ENCODE measurements at regions not wholly inside any gene's neighbourhood (a gene's known extent, or its start where the extent isn't known, plus 50 kb on each side); places are given as distances from the start of the nearest gene placed in this dataset.
"Not testable (repeated sequence)": the region's sequence is repeated elsewhere in the genome, so short reads cannot be mapped to it uniquely, and the experiment has no call there.

DNA sequence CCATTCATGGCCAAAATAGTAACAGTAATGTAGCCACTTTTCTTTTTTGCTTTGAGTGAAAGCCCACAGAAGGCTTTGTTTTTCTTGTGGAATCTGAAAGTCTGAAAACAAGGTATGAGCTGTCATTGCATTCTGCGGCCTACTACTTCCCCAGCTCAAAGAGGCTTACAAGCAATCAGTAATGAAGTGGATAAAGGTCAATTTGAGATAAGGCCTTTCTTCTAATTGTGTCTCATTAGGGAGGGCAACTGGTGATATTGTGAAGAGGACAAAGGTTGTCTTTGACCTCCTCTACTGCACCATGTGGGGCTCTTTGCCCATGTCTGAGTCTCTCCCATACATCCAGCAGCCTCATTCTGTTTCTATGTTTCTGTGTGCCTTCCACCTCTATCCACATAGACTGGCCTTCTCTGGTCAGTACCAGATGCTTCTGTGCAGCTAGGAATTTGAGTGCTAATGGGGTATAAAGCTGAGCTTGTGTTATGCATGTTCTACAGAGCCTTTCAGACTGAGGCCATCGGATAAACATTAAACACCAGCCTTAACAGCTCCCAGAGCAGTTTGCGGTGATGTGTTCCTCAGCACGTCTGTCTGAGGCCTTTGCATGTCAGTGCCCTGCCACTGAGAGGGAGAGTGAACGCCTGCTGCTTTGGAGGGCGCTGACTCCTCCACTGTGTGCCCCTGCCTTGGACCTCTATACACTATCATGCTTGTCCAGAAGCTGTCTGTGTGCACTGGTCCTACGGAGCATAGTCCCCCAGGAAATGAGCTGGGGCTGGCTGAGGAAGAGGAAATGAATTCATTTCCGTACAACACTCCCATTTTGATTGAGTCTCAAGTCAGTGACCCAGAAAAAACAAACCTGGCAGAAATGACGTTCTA lies 80.2 kb downstream of the SH2D1A start:
- no peak for DNase-seq (ENCODE audit: low read depth in 2 of 2)

DNA sequence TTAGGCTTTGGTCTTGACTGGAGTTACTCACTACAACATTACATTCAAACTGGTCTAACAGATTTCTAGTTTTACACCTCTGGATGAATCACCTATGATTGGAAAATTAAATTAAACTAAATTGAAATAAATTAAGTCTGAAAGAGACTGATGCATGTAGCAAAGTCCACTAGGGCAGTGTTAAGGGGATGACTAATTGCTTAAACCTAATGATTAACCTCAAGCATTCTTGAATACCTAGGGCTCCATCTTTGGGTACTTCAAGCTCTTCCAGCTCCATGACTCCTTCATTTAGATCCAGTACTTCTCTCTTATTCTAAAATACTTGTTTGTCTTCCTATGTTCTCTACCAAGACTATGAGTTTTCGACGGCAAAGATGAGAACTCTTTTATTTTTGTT lies 86.8 kb downstream of the SH2D1A start:
- no peak for DNase-seq (ENCODE audit: low read depth in 2 of 2)

GRCh38 chrX:124435616-124436015 lies 89.3 kb downstream of the SH2D1A start:
- DNase-seq (ENCODE audit: low read depth in 2 of 2) = no peak

DNA sequence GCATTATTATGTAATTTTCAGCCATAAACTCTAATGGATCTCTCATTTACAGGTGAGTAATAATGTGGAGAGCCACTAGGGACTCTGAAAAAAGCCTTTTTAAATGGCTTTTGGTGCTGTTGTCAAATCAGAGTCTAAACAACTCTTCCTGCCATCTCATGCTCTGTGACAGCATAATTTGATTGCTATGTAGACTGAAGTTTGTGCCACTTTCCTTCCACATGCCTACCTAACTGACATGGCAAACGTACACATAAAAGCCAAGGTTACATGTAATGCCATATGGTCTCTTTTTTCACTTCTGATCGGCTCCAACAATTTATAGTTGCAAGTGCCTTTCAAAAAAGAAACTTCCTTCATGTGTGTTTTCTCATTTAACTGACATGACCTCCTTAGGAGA lies 94.3 kb downstream of the SH2D1A start:
- DNase-seq (ENCODE audit: low read depth in 2 of 2) = no peak

GRCh38 chrX:124441971-124442590 lies 95.7 kb downstream of the SH2D1A start:
- no peak for DNase-seq (ENCODE audit: low read depth in 2 of 2)

DNA sequence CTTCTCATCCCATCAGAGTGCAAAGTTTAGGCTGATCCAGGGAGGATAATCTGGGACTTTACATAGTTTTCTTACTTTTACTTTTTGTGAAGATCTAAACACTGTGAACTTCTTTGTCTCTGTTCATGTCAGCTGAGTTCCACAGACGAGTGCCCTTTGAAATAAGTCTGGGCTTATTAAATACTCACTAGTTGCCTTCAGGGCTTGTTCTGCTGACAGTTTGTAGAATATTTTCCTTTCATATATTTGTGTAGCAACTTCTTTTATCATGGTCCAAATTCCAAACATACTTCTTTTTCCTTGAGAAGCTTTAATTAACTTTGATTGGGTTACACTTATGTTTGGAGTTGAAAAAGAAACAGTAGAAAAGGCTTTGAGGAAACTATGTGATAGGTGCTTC lies 109.6 kb downstream of the SH2D1A start:
- no peak for DNase-seq (ENCODE audit: low read depth in 2 of 2)

DNA sequence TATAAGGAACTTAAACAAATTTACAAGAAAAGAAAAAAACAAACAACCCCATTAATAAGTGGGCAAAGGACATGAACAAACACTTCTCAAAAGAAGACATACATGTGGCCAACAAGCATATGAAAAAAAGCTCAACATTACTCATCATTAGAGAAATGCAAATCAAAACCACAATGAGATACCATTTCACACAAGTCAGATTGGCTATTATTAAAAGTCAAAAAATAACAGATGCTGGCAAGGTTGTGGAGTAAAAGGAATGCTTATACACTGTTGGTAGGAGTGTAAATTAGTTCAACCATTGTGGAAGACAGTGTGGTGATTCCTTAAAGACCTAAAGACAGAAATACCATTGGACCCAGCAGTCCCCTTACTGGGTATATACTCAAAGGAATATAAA lies 113.5 kb downstream of the SH2D1A start:
- DNase-seq (ENCODE audit: low read depth in 2 of 2) = not testable (repeated sequence)

DNA sequence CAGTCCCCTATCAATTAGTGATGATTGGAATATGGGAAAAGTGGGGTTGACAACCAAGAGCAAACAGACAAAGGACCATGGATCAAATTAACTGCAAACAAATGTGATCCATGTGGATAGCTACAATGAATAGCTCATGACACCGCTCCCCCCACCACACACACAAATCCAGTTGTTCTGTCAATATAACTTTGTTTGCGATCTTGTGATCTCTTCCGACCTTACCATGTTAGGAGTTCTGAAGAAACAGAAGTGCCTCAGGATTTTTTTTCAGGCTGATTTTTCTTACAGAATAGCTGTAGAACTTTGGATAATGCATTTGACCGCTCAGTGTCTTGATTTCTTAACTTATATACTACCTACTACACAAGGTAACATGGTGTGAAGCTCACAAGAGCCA lies 116.6 kb downstream of the SH2D1A start:
- DNase-seq (ENCODE audit: low read depth in 2 of 2) = no peak

- DNase-seq (ENCODE audit: low read depth in 2 of 2) = no peak
Observed at GRCh38 chrX:124467202-124467601, 120.8 kb downstream of the SH2D1A start.

- DNase-seq (ENCODE audit: low read depth in 2 of 2) = no peak
Observed at GRCh38 chrX:124475358-124475757, 129.0 kb downstream of the SH2D1A start.

DNA sequence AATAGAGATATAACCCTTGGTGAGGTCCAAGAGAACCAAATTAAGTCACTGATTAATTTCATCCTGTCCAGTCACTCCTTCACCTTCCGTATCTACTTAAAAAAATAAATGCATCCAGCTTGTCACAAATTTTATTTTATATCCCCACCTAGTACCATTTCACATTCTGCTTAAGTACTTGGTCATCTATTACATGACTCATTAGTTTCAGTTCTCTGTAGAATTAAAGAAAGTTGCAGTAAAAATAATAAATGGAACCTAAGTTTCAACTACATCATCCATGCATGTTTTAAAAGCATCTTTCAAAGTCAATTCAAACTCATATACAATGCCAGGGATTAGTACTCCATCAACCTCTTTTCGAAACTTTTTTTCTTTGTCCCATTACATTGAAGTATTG lies 130.2 kb downstream of the SH2D1A start:
- no peak for DNase-seq (ENCODE audit: low read depth in 2 of 2)

- DNase-seq (ENCODE audit: low read depth in 2 of 2) = no peak
Observed at GRCh38 chrX:124478046-124478445, 131.7 kb downstream of the SH2D1A start.

GRCh38 chrX:124488412-124489161 lies 142.2 kb downstream of the SH2D1A start:
- DNase-seq (ENCODE audit: low read depth in 2 of 2) = no peak

- DNase-seq (ENCODE audit: low read depth in 2 of 2) = no peak
Observed at GRCh38 chrX:124493984-124494383, 147.6 kb downstream of the SH2D1A start.

DNA sequence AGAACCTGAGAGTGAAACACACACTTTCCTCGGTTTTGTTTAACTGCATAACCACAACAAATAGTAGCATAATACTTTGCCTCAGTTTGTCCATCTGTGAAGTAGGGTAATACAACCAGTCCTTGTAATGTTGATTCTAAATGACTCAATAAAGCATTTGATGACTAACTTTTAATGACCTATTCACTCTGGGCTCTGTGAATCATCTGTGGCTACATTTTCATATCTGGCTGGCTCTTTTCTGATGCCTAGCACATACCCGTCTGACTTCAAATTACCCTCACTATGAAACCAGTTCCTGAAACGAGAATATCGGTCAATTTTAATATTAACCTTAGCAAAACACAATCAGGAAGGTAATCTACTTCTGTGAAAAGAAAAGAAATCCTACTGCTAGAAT lies 151.0 kb downstream of the SH2D1A start:
- DNase-seq (ENCODE audit: low read depth in 2 of 2) = no peak

DNA sequence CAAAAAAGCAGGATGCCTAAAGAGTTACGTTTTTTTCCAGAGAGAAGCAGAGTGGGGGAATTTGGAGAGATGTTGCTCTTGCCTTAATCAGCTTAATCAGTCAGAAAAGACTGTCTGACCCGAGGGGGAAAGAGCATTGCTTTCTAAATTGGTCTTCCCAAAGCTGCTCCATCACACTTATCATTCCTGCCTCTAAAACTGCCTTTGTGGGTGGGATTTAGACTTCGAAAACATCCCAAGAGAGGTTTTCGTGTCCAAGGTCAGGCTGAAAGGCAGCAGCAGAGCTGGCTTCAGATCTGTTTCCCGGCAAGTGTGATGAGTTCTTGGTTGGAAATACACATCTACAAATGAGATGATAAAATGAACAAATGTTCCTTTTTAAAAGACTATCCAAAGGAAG lies 155.2 kb downstream of the SH2D1A start:
- no peak for DNase-seq (ENCODE audit: low read depth in 2 of 2)

GRCh38 chrX:124502166-124502565 lies 155.8 kb downstream of the SH2D1A start:
- no peak for DNase-seq (ENCODE audit: low read depth in 2 of 2)

GRCh38 chrX:124502599-124502998 lies 156.2 kb downstream of the SH2D1A start:
- no peak for DNase-seq (ENCODE audit: low read depth in 2 of 2)

DNA sequence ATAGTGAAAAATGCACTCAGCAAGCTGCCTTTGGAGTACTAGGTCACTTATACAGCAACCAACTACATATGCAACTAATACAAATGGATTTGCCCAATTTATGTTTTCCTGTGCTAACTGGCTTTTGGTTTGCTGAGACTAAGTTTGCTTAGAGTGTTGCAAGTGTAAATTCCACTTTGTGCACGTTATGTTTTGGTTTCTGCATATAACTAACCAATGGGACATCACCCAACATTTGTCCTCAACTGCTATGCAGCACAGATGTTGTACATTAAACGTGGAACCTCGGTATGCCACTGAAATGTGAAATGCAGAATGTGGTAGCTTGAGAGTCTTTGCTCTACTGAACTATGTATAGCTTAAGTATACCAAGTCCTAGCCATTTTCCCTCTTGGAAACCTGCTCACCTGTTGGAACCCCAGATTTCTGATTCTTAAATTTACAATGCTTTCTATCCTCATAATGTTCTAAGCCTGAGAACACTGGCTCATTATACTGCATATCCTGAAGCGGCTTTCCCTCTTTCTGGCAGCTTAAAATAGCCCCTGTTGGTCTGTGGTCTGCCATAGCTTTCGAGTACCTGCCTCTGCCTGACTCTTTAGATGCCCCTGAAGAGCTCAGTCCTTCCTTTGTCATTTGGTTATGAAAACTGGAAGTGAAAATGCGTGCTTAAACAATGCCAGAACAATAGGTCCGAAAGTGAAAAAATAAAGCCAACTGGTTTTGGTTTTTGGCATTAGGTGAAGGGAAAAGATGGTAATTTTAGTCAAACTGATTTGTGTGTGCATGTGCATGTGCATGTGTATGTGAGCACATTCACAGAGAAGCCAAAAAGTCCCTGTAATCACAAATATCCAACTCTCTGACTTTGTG lies 158.0 kb downstream of the SH2D1A start:
- DNase-seq (ENCODE audit: low read depth in 2 of 2) = no peak

DNA sequence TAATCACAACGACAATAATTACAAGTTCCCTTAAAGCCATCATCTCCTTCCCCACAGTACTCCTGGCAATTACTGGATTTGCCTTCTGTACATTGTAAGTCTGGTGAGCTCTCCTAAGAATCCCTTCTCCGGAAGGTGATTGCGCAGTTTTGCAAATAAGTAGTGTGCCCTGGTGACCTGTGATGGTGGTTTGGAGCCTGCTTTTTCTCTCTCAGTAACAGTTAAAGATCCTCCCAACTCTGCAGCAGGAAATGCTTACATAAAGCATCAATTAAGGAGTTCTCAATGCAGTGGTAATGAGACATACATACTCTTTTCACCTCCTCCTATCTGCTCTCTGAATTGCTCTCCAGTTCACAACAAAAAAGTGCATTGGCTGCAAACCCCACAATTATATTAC lies 159.7 kb downstream of the SH2D1A start:
- no peak for DNase-seq (ENCODE audit: low read depth in 2 of 2)

DNA sequence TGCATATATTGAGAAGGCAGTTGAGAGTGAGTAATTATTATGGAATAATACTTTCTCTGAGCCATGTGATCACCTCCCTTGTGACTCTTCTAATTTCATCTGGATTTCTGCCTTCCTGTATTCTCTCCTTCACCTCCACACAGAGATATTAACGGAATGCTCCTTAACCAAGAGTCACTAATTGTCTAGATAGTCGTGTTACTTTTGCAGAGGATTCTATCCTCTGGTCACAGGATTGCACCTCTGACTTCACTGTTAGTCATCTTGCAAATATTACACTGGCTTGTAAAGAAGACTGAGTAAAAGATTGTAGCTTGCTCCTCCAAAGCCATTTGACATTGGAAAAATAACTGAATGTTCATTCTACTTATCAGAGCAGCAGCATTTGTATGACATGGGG lies 160.9 kb downstream of the SH2D1A start:
- DNase-seq (ENCODE audit: low read depth in 2 of 2) = no peak

DNA sequence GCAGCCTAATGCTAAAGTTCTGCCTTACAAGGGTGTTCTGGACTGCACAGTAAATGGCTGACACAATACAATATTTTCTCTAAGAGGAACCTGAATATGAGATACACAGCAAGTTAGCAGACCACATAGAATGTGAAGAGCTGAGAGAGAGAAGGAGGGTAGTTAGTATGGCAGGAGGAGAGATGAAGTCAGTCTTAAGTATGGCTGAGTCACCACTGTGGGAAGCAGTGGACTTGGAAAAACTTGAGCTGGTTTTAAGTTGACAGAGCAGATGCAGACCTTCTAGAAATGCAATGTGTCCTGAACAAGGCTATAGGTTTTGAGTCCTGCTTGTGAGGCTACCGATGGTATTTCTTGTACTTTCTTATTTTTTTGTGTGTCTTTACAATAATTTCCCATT lies 172.5 kb downstream of the SH2D1A start:
- DNase-seq (ENCODE audit: low read depth in 2 of 2) = no peak

Measured in stimulated activated CD4-positive, alpha-beta T cell treated with anti-CD3 and anti-CD28 coated beads, Interleukin-4, amount 100 ng/mL, for 48 hours (primary cell).